Stomach (tissue), 4 donors: ENCODE measurements at regions not wholly inside any gene's neighbourhood (a gene's known extent, or its start where the extent isn't known, plus 50 kb on each side); places are given as distances from the start of the nearest gene placed in this dataset.

ENCODE experiments used
- CTCF ChIP-seq, 7 experiments: fragments of 450-650 bp in 4 of 7; fragments of 200-600 bp in 3 of 7; sonication (generic) in 3 of 7; IDR thresholded peaks; one replicate each; pipeline ENCODE4 v1.5.1; 2016 to 2019; ENCODE audit warnings: antibody characterized with exemption in 7 of 7, control low read depth in 2 of 7, mild to moderate bottlenecking in 1 of 7
- POLR2A ChIP-seq, 4 donors: fragments of 450-650 bp; IDR thresholded peaks; one replicate each; pipeline ENCODE4 v1.6.1; 2016; ENCODE audit warnings: antibody characterized with exemption in 4 of 4, control low read depth in 2 of 4, mild to moderate bottlenecking in 1 of 4, moderate library complexity in 1 of 4

DNA sequence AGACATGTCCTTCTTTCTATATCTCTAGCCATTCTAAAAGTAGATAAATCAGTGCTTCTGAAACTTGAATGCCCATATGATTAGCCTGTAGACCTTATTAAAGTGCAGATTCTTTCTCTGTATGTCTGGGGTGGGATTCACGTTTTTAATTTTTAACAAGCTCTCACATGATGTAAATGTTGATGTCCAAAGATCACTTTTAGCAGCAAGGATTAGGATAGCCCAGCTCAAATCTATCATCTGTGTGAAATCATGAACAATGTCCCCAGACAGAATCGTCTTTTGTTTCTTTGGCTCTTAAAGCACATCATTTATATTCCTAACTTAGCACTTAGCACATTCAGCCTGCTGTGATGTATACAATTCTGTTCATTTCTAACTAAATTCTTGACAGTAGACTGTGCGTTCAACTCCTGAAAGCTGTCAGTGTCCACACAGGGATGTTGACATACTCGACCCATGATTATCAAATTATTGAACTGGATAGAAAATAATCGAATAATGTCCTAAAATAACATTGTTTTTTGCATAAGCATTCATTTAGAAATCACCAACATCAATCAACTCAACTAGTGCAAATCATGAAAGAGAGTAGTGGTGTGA, 102.1 kb upstream of the MLIP start:
- no peak for TF ChIP-seq POLR2A (IDR thresholded peaks at IDR 0.05)
- TF ChIP-seq CTCF (IDR thresholded peaks at IDR 0.05): no peak
